ENCODE measurements at regions not wholly inside any gene's neighbourhood (a gene's known extent, or its start where the extent isn't known, plus 50 kb on each side); places are given as distances from the start of the nearest gene placed in this dataset.

- TF ChIP-seq ZNF274 (IDR thresholded peaks at IDR 0.05; ENCODE audit: low read depth, low read length) (no peak), YY1 (IDR thresholded peaks at IDR 0.05; ENCODE audit: insufficient read depth, insufficient read length) (no peak)
Observed at GRCh38 chr12:102565555-102565954, 85.2 kb upstream of the IGF1 start.
